ENCODE measurements at regions not wholly inside any gene's neighbourhood (a gene's known extent, or its start where the extent isn't known, plus 50 kb on each side); places are given as distances from the start of the nearest gene placed in this dataset.
"Not testable (repeated sequence)": the region's sequence is repeated elsewhere in the genome, so short reads cannot be mapped to it uniquely, and the experiment has no call there.

DNA sequence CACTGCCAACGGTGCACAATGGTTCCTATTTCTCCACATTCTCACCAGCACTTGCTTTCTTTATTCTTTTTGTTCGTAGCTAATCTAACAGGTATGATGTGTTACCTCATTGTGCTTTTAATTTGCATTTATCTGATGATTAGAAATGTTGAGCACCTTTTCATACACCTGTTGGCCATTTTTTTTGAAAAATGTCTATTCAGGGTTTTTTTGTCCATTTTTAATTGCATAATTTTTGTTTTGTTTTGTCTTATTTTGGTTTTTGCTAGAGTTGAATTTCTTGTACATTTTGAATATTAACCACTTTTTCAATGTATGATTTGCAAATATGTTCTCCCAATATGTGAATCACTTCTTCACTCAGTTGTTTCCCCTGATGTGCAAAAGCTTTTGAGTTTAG is 150.6 kb downstream of the TENT5A start:
- Histone ChIP-seq H3K36me3 (ENCODE audit: insufficient read depth, low read length) (no peaks in the 10 kb centered on the region), H3K4me1 (ENCODE audit: insufficient read depth, low read length, poor library complexity, severe bottlenecking) (no peaks in the 10 kb centered on the region), H3K79me2 (ENCODE audit: insufficient read depth, low read depth, low read length) (no peaks in the 10 kb centered on the region), H4K20me1 (ENCODE audit: insufficient read depth, low read length) (no peaks in the 10 kb centered on the region), H3K9me2 (ENCODE audit: insufficient read depth, low read length) (no peaks in the 10 kb centered on the region), H3K9me3 (ENCODE audit: low read length) (no peaks in the 10 kb centered on the region), H3K4me2 (ENCODE audit: low read length) (no peak overlapping the region), H2AFZ (ENCODE audit: low read length) (no peak overlapping the region), H3K4me3 (ENCODE audit: low read depth, low read length, poor library complexity, severe bottlenecking) (no peak overlapping the region), H3K27ac (ENCODE audit: low read depth, low read length, poor library complexity, severe bottlenecking) (no peak overlapping the region)
- no peak for DNase-seq (ENCODE audit: low spot score)
- TF ChIP-seq, protein P1, sequence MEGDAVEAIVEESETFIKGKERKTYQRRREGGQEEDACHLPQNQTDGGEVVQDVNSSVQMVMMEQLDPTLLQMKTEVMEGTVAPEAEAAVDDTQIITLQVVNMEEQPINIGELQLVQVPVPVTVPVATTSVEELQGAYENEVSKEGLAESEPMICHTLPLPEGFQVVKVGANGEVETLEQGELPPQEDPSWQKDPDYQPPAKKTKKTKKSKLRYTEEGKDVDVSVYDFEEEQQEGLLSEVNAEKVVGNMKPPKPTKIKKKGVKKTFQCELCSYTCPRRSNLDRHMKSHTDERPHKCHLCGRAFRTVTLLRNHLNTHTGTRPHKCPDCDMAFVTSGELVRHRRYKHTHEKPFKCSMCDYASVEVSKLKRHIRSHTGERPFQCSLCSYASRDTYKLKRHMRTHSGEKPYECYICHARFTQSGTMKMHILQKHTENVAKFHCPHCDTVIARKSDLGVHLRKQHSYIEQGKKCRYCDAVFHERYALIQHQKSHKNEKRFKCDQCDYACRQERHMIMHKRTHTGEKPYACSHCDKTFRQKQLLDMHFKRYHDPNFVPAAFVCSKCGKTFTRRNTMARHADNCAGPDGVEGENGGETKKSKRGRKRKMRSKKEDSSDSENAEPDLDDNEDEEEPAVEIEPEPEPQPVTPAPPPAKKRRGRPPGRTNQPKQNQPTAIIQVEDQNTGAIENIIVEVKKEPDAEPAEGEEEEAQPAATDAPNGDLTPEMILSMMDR (conservative IDR thresholded peaks at IDR 0.05; ENCODE audit: low read length), result no peak
- TF ChIP-seq EZH2phosphoT487 (IDR thresholded peaks at IDR 0.05; ENCODE audit: borderline replicate concordance, low read depth, low read length), result no peak
- ChIA-PET CTCF (ENCODE audit: unreplicated experiment) (no interaction called here), POLR2A (interaction anchor here (0.7 kb wide), 1 partner anchor 15 kb away, joined by 3 read pairs; no protein-coding TSS in a partner anchor)
- intact Hi-C loops (cut with micrococcal nuclease; ENCODE audit: unreplicated experiment), result no loop called here
- BruUV-seq (replicated peaks), result no TSS peak

DNA sequence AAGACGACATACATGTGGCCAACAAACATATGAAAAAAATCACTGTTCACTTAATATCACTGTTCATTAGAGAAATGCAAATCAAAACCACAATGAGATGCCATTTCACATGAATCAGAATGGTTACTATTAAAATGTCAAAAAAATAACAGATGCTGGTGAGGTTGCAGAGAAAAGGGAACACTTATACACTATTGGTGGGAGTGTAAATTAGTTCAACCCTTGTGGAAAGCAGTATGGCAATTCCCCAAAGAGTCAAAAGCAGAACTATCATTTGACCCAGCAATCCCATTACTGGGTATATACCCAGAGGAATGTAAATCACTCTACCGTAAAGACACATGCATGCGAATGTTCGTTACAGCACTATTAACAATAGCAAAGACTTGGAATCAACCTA is 152.0 kb downstream of the TENT5A start:
- H3K4me2 ChIP-seq (ENCODE audit: low read length); CTCF ChIA-PET (ENCODE audit: unreplicated experiment); H4K20me1 ChIP-seq (ENCODE audit: insufficient read depth, low read length); H3K27ac ChIP-seq (ENCODE audit: low read depth, low read length, poor library complexity, severe bottlenecking); DNase-seq (ENCODE audit: low spot score); H3K4me3 ChIP-seq (ENCODE audit: low read depth, low read length, poor library complexity, severe bottlenecking); POLR2A ChIA-PET; H3K9me3 ChIP-seq (ENCODE audit: low read length); H3K79me2 ChIP-seq (ENCODE audit: insufficient read depth, low read depth, low read length); intact Hi-C loops (cut with micrococcal nuclease; ENCODE audit: unreplicated experiment); H3K36me3 ChIP-seq (ENCODE audit: insufficient read depth, low read length); H3K9me2 ChIP-seq (ENCODE audit: insufficient read depth, low read length); H3K4me1 ChIP-seq (ENCODE audit: insufficient read depth, low read length, poor library complexity, severe bottlenecking); BruUV-seq (replicated peaks); H2AFZ ChIP-seq (ENCODE audit: low read length): not testable (repeated sequence)

DNA sequence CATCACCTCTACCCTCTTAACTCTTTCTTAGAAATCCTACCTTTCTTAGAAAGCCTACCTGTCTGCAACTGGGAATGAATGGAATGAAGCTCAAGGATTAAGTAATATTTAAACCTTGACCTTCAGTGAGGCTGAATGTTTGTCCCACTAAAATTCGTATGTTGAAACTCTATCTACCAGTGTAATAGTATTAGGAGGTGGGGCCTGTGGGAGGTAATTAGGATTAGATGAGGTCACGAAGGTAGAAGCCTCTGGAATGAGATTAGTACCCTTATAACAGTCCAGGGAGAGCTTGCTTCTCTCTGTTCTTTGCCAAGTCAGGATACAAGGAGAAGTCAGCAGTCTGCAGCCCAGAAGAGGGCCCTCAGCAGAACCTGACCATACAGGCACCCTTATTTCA is 158.0 kb downstream of the TENT5A start:
- no peaks in the 10 kb centered on the region for H3K36me3 ChIP-seq (ENCODE audit: insufficient read depth, low read length)
- H3K9me2 ChIP-seq (ENCODE audit: insufficient read depth, low read length), result no peaks in the 10 kb centered on the region
- no peak for DNase-seq (ENCODE audit: low spot score)
- no peaks in the 10 kb centered on the region for H3K4me1 ChIP-seq (ENCODE audit: insufficient read depth, low read length, poor library complexity, severe bottlenecking)
- no TSS peak for BruUV-seq (replicated peaks)
- no peaks in the 10 kb centered on the region for H4K20me1 ChIP-seq (ENCODE audit: insufficient read depth, low read length)
- intact Hi-C loops (cut with micrococcal nuclease; ENCODE audit: unreplicated experiment), result no loop called here
- H3K4me2 ChIP-seq (ENCODE audit: low read length), result no peak overlapping the region
- no peaks in the 10 kb centered on the region for H3K79me2 ChIP-seq (ENCODE audit: insufficient read depth, low read depth, low read length)
- no peaks in the 10 kb centered on the region for H3K9me3 ChIP-seq (ENCODE audit: low read length)
- CTCF ChIA-PET (ENCODE audit: unreplicated experiment), result no interaction called here
- H3K27ac ChIP-seq (ENCODE audit: low read depth, low read length, poor library complexity, severe bottlenecking), result no peak overlapping the region
- TF ChIP-seq, protein P1 (conservative IDR thresholded peaks at IDR 0.05; ENCODE audit: low read length), result no peak
- no peak for TF ChIP-seq EZH2phosphoT487 (IDR thresholded peaks at IDR 0.05; ENCODE audit: borderline replicate concordance, low read depth, low read length)
- H2AFZ ChIP-seq (ENCODE audit: low read length), result no peak overlapping the region
- POLR2A ChIA-PET, result no interaction called here
- no peak overlapping the region for H3K4me3 ChIP-seq (ENCODE audit: low read depth, low read length, poor library complexity, severe bottlenecking)
